ENCODE measurements at regions not wholly inside any gene's neighbourhood (a gene's known extent, or its start where the extent isn't known, plus 50 kb on each side); places are given as distances from the start of the nearest gene placed in this dataset.

- H3K4me1 Mint-ChIP-seq (ENCODE audit: unreplicated experiment) = no peaks in the 10 kb centered on the region
- TF ChIP-seq, protein P1, sequence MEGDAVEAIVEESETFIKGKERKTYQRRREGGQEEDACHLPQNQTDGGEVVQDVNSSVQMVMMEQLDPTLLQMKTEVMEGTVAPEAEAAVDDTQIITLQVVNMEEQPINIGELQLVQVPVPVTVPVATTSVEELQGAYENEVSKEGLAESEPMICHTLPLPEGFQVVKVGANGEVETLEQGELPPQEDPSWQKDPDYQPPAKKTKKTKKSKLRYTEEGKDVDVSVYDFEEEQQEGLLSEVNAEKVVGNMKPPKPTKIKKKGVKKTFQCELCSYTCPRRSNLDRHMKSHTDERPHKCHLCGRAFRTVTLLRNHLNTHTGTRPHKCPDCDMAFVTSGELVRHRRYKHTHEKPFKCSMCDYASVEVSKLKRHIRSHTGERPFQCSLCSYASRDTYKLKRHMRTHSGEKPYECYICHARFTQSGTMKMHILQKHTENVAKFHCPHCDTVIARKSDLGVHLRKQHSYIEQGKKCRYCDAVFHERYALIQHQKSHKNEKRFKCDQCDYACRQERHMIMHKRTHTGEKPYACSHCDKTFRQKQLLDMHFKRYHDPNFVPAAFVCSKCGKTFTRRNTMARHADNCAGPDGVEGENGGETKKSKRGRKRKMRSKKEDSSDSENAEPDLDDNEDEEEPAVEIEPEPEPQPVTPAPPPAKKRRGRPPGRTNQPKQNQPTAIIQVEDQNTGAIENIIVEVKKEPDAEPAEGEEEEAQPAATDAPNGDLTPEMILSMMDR (IDR thresholded peaks at IDR 0.05; ENCODE audit: unreplicated experiment) = no peak
These were observed 62.8 kb upstream of the PAXBP1 start for GRCh38 chr21:32834211-32834915.

GRCh38 chr21:32834916-32835235 lies 63.3 kb upstream of the PAXBP1 start:
- H3K36me3 Mint-ChIP-seq (ENCODE audit: low read depth, unreplicated experiment) = no peaks in the 10 kb centered on the region
- no peak for DNase-seq (ENCODE audit: low spot score)
- H3K27me3 Mint-ChIP-seq (ENCODE audit: unreplicated experiment) = no peaks in the 10 kb centered on the region
- H3K4me3 Mint-ChIP-seq (ENCODE audit: unreplicated experiment) = no peak overlapping the region
- TF ChIP-seq, protein P1 (IDR thresholded peaks at IDR 0.05; ENCODE audit: unreplicated experiment) = no peak
- no peaks in the 10 kb centered on the region for H3K4me1 Mint-ChIP-seq (ENCODE audit: unreplicated experiment)
- H3K9me3 Mint-ChIP-seq (ENCODE audit: unreplicated experiment) = no peaks in the 10 kb centered on the region
- no peak overlapping the region for H3K27ac Mint-ChIP-seq (ENCODE audit: unreplicated experiment)

More at GRCh38 chr21:32834211-32834915, 62.8 kb upstream of the PAXBP1 start:
- Mint-ChIP-seq H3K4me3 (ENCODE audit: unreplicated experiment) (no peak overlapping the region), H3K27ac (ENCODE audit: unreplicated experiment) (no peak overlapping the region), H3K27me3 (ENCODE audit: unreplicated experiment) (no peaks in the 10 kb centered on the region), H3K36me3 (ENCODE audit: low read depth, unreplicated experiment) (no peaks in the 10 kb centered on the region), H3K9me3 (ENCODE audit: unreplicated experiment) (no peaks in the 10 kb centered on the region)
- no peak for DNase-seq (ENCODE audit: low spot score)

- Mint-ChIP-seq H3K27me3 (ENCODE audit: unreplicated experiment) (no peaks in the 10 kb centered on the region), H3K4me3 (ENCODE audit: unreplicated experiment) (no peak overlapping the region), H3K36me3 (ENCODE audit: low read depth, unreplicated experiment) (no peaks in the 10 kb centered on the region), H3K27ac (ENCODE audit: unreplicated experiment) (no peak overlapping the region), H3K9me3 (ENCODE audit: unreplicated experiment) (no peaks in the 10 kb centered on the region), H3K4me1 (ENCODE audit: unreplicated experiment) (no peaks in the 10 kb centered on the region)
- DNase-seq (ENCODE audit: low spot score) = no peak
- TF ChIP-seq, protein P1 (IDR thresholded peaks at IDR 0.05; ENCODE audit: unreplicated experiment) = no peak
These were observed 70.6 kb upstream of the PAXBP1 start for GRCh38 chr21:32842146-32842545.

GRCh38 chr21:32843561-32843960 lies 72.0 kb upstream of the PAXBP1 start:
- no peak for DNase-seq (ENCODE audit: low spot score)
- H3K27me3 Mint-ChIP-seq (ENCODE audit: unreplicated experiment) = no peaks in the 10 kb centered on the region
- no peaks in the 10 kb centered on the region for H3K4me1 Mint-ChIP-seq (ENCODE audit: unreplicated experiment)
- H3K4me3 Mint-ChIP-seq (ENCODE audit: unreplicated experiment) = no peak overlapping the region
- no peaks in the 10 kb centered on the region for H3K9me3 Mint-ChIP-seq (ENCODE audit: unreplicated experiment)
- H3K27ac Mint-ChIP-seq (ENCODE audit: unreplicated experiment) = no peak overlapping the region
- TF ChIP-seq, protein P1 (IDR thresholded peaks at IDR 0.05; ENCODE audit: unreplicated experiment) = no peak
- H3K36me3 Mint-ChIP-seq (ENCODE audit: low read depth, unreplicated experiment) = no peaks in the 10 kb centered on the region

- DNase-seq (ENCODE audit: low spot score) = no peak
- Mint-ChIP-seq H3K36me3 (ENCODE audit: low read depth, unreplicated experiment) (no peaks in the 10 kb centered on the region), H3K4me3 (ENCODE audit: unreplicated experiment) (no peak overlapping the region), H3K27ac (ENCODE audit: unreplicated experiment) (no peak overlapping the region), H3K9me3 (ENCODE audit: unreplicated experiment) (no peaks in the 10 kb centered on the region), H3K4me1 (ENCODE audit: unreplicated experiment) (no peaks in the 10 kb centered on the region), H3K27me3 (ENCODE audit: unreplicated experiment) (no peaks in the 10 kb centered on the region)
- TF ChIP-seq, protein P1 (IDR thresholded peaks at IDR 0.05; ENCODE audit: unreplicated experiment) = no peak
These were observed 72.5 kb upstream of the PAXBP1 start for GRCh38 chr21:32844076-32844475.
